ENCODE measurements at regions not wholly inside any gene's neighbourhood (a gene's known extent, or its start where the extent isn't known, plus 50 kb on each side); places are given as distances from the start of the nearest gene placed in this dataset.
"Not testable (repeated sequence)": the region's sequence is repeated elsewhere in the genome, so short reads cannot be mapped to it uniquely, and the experiment has no call there.

- Mint-ChIP-seq H3K27ac (no peak overlapping the region), H3K4me3 (no peak overlapping the region), H3K9me3 (ENCODE audit: low read depth) (peaks cover 5% of the 10 kb centered on the region), H3K27me3 (peaks cover 20% of the 10 kb centered on the region), H3K4me1 (ENCODE audit: low read depth) (no peaks in the 10 kb centered on the region), H3K36me3 (no peaks in the 10 kb centered on the region)
Observed at GRCh38 chrX:2559124-2559523, 58.3 kb upstream of the DHRSX start.

DNA sequence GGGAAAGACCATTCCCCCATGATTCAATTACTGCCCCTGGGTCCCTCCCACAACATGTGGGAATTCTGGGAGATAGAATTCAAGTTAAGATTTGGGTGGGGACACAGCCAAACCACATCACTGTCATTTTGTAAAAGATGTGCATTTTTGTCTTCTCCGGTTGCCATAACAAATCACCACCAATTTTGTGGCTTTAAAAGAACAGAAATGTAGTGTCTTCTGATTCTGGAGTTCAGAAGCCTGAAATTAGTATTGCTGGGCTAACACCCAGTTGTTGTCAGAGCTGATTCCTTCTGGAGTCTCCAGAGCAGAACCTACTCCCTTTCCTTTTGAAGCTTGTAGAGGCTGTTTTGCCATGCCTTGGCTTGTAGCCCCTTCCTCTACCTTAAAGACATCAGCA, 54.1 kb upstream of the DHRSX start:
- H3K4me3 Mint-ChIP-seq: no peak overlapping the region
- H3K27me3 Mint-ChIP-seq: peaks cover 19% of the 10 kb centered on the region
- no peaks in the 10 kb centered on the region for H3K36me3 Mint-ChIP-seq
- H3K27ac Mint-ChIP-seq: no peak overlapping the region
- H3K4me1 Mint-ChIP-seq (ENCODE audit: low read depth): no peaks in the 10 kb centered on the region
- peaks cover 5% of the 10 kb centered on the region for H3K9me3 Mint-ChIP-seq (ENCODE audit: low read depth)

DNA sequence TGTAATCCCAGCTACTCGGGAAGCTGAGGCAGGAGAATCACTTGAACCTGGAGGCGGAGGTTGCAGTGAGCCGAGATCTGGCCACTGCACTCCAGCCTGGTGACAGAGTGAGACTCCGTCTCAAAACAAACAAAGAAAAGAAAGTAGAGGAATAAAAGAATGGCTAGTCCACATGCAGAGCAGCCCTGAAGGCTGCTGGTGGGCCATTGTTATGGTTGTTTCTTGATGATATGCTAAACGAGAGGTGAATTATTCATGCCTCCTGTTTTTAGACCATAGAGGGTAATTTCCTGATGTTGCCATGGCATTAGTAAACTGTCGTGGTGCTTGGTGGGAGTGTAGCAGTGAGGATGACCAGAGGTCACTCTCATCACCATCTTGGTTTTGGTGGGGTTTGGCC, 53.3 kb upstream of the DHRSX start:
- not testable (repeated sequence) for H3K9me3 Mint-ChIP-seq (ENCODE audit: low read depth); H3K4me1 Mint-ChIP-seq (ENCODE audit: low read depth); H3K36me3 Mint-ChIP-seq; H3K4me3 Mint-ChIP-seq; H3K27ac Mint-ChIP-seq
- H3K27me3 Mint-ChIP-seq: peaks cover 19% of the 10 kb centered on the region

GRCh38 chrX:2552621-2553201, 51.9 kb upstream of the DHRSX start:
- no peaks in the 10 kb centered on the region for H3K4me1 Mint-ChIP-seq (ENCODE audit: low read depth)

DNA sequence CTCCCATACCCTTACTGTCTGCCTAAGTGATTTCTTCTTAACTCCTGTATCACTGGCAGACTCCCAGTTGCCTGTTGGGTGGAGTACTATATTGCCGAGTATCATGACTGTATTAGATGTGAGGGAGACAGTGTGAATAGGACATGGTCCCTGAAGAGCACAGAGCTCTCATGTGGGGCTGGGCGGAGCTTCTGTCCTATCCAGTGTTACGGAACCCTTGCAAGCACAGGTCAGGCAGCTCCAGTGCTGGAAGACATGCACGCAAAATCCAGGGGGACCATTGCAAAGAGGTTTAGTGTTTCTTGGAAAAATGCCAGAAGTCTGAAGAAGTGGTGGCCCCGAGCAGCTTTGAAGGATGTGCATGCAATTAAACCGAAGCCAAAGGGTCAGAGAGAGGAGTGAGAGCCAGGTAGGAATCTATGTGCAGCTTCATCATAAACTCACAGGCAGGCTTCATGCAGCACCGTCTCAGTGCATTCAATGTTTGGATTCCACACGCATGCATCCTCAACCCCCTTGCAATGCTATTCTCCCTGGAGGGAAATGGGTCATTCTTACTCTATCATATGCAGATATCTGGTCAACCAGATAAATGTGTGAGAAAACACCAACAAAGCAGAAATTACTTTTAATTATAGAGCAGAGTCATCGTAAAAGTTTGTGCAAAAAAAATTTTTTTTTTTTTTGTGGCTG, 49.7 kb upstream of the DHRSX start:
- no peak overlapping the region for H3K4me3 Mint-ChIP-seq
- no peak overlapping the region for H3K27ac Mint-ChIP-seq
- H3K27me3 Mint-ChIP-seq: peaks cover 8% of the 10 kb centered on the region
- H3K36me3 Mint-ChIP-seq: no peaks in the 10 kb centered on the region
- H3K4me1 Mint-ChIP-seq (ENCODE audit: low read depth): no peaks in the 10 kb centered on the region
- peaks cover 5% of the 10 kb centered on the region for H3K9me3 Mint-ChIP-seq (ENCODE audit: low read depth)

More at GRCh38 chrX:2552621-2553201, 51.9 kb upstream of the DHRSX start:
- Mint-ChIP-seq H3K27ac (no peak overlapping the region), H3K36me3 (no peaks in the 10 kb centered on the region), H3K27me3 (peaks cover 19% of the 10 kb centered on the region), H3K9me3 (ENCODE audit: low read depth) (peaks cover 5% of the 10 kb centered on the region), H3K4me3 (no peak overlapping the region)
